AG08395 (cell line): ENCODE measurements at regions not wholly inside any gene's neighbourhood (a gene's known extent, or its start where the extent isn't known, plus 50 kb on each side); places are given as distances from the start of the nearest gene placed in this dataset.
"Not testable (repeated sequence)": the region's sequence is repeated elsewhere in the genome, so short reads cannot be mapped to it uniquely, and the experiment has no call there.

Experiments used
- DNase-seq: peaks from one replicate; pipeline ENCODE4 v3.0.0; 2012; ENCODE audit warnings: mixed read lengths, low spot score

DNA sequence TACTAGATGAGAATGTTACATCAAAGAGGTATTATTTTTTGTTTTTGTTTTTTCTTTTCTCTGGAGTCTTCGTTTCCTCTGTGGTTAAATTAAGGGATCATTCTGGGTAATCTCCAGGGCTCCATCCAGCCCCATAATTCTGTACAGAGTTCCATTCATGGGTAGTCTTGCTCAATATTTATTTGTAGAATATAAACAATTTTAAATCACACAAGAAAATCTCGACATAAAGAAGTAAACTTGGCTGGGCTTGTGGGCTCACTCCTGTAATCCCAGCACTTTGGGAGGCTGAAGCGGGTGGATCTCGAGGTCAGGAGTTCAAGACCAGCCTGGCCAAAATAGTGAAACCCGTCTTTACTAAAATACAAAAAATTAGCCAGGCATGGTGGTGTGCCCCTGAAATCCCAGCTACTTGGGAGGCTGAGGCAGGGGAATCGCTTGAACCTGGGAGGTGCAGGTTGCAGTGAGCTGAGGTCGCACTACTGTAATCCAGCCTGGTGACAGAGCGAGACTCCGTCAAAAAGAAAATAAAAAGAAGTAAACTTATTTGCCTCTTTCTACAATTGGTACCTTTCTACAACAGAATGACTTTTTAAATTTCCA, 166.8 kb upstream of the TGFBR2 start:
- DNase-seq = no peak

DNA sequence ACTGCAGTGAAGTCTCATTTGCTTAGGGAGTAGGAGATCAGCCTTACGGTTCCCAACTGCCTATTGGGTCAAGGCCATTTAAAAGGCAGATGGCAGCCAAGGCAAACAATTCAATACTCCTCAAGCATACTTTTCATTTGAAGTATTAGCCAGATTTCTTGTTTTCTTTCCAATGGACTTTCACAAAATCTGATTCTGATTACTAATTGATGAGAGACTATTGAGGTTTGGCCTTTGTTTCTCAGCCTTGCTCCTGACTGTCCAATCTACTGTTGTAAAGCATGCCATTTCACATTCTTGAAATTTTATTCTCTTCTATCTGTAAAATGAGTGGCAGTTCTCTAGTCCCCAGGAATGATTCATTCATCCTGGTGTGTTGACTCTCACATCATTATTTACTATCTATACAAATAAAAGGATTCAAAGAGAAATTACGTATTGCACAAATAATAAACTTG, 166.2 kb upstream of the TGFBR2 start:
- DNase-seq = peak; percentile 15

DNA sequence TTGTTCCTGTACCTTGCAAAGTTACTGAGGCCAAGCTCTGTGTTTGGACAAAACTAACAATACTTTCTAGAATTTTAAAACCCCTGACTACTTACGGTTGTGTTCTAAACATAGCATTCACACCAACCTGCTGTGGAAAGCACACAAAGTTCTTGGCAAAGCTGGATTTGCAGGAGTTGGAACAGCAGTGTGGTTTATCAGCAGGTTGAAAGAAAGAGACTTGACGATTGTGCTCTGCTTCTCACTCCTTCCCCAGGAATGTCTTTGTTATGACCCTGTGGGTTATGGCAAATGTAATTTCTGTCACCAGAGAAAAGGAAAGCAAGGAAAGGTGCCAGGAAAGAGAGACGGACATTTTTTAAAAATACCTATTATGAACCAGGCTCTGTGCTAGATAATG, 165.5 kb upstream of the TGFBR2 start:
- DNase-seq = no peak

DNA sequence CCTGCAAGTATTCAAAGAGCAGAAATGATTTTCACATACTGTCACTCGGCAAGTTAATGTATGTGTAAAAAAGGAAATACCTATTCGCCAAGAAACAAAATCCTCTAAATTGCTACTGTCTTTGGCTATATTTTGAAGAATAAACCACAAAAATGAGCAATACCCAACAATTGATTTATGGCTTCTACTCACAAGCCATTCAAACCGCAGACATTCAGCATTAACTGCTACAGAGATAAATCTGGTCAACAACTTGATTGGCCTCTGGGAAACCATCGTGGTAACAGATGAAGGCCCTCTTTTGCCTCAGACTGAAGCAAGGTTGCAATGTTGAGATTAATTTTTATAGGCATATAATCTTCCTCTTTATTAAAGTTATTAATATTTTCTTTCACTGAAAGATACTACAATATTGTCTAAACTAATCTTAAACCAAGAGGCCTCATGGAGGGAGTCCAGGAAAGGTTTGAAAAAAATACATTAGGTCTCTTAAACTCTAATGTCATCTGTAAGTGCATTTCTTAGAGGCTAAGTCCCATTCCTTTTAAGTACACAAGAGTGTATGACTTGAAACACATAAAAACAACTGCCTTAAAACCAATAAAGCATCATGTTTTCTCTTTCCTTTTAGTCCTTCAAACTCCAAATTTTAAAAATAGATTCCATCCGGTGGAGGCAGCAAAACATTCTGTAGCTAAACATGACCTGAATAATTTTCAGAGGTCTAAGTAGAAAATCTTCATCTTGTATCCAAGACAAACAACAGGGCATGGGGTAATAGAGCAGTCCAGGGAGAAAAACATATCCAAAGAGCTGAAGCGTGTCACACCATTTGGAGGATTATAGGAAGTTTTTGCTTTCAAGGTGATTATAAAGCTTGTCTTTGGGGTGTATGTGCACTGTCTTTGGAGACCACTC, 162.4 kb upstream of the TGFBR2 start:
- DNase-seq = no peak

DNA sequence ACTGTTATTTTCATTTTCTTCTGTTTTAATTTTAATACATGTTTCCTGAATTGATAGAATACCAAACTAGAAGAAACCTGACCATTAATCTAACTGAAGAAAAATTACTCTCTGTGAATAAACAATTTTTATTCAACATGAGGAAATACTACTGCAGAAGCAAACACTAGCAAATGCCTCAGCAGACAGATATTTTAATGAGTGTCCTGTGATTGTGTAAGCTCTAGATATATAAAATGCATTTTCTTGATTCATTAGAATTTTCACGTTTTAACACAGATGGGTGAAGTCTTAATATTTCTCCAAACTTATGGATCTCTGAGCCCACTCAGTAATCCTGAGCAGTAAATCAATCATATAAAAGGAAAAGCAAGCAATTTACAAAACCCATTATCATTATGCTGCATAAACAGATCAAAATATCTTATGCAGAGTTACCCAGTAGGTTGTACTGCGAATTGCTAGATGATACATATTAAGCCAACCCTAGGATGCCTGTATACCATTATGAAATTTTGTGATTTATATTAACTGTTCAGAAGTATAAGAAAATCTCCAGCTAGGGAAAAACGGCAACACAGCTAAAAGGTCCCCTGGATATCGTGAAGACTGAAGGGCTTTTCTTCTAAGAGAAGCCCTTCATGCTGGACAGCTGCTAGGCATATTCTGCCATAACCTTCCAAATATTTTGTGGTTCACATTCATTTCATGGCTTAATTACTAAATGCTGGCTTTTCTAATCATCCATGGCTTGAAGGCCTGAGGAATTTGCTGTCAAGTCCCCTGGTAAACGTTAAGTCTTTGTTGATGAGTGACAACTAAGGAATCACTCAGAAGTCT, 157.7 kb upstream of the TGFBR2 start:
- DNase-seq = peak; percentile 53

DNA sequence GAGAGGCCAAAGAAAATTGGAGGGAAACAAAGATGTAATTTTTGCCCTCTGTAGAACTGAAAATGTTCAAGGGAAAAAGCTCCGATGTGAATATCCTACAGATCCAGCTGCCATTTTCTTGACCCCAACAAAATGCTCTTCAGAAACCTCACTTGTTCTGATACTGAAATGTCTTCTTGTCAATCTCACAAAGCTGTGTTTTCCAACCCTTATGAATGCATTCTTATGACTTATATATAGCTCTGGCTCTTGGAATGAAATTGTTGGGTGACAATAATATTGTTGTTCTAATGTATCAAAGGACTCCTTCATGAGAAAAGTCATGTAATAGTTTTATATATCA, 157.1 kb upstream of the TGFBR2 start:
- no peak for DNase-seq

DNA sequence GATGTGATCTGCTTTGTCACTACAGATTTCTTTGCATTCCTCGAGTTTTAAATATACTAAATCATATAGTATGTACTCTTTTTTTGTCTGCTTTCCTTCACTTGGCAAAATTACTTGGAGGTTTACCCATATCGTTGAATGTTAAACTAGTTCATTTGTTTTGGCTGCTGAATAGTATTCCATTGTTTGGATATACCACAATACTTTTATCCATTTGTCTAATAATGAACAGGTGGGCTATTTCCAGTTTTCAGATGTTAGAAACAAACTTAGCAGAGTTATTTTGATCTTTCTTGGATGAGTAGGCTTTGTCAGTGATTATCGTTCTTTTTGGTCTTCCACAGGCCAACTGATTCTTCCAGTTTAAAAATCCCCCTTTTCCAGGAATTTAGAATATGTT, 154.0 kb upstream of the TGFBR2 start:
- no peak for DNase-seq

DNA sequence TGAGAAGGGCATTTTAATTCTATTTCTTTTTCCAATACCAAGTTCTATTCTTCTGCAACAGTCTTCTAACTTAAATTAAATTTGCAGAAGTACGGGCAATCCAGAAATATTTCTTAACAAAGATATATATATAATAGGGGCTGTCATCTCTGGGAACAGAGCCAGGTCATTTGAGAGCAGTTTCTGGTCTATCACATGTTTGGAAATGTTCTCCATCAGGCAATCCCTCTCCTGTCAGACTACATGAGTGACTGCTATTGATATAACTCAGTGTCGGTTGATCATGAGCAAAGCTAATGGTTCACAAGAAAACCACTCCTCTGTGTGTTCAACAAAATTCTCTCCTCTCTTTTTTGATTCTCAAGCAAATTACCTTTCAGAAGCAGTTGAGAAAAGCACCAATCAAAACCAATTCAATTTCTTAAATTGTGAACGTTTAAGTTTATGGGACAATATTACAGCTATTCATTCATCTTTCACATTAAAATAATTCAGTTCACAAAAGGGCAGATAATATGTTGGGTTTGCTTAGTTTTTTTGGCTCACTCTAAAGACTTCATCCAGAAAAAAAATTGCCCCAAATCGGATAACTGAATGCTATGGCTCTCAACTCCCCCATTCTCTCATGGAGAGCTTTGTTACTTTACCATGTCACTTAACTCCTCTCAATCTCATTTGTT, 152.9 kb upstream of the TGFBR2 start:
- DNase-seq = no peak

DNA sequence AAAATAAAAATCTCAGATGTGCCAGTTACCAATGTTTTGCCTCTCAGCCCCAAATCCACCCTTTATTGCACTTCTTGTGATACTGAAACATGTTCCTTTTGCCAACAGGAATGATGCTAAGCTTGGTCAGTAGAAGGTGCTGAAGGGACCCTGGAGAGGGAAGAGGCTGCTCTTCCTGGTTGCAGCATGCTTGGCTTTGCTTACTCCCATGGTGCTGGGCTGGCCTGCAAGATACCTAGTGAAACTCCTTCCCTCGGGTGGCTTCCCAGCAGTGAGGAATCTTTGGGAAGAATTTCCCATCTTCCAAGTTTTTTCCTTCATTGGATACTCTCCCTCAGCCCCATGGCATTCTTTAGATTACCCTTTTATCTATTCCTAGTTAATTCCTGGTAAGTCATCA, 151.8 kb upstream of the TGFBR2 start:
- DNase-seq = no peak

DNA sequence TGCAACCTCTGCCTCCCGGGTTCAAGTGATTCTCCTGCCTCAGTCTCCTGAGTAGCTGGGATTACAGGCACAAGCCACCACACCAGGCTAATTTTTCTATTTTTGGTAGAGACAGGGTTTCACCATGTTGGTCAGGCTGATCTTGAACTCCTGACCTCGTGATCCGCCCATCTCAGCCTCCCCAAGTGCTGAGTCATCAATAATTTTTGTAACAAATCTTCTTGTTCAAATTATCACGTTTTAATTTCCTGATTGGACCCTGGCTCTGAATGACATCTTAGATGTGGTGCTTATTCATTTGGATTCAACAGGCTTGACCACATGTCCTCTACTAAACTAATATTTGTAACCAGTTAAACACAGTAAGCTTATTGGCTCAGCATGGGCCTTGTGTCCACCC, 151.3 kb upstream of the TGFBR2 start:
- DNase-seq = not testable (repeated sequence)

DNA sequence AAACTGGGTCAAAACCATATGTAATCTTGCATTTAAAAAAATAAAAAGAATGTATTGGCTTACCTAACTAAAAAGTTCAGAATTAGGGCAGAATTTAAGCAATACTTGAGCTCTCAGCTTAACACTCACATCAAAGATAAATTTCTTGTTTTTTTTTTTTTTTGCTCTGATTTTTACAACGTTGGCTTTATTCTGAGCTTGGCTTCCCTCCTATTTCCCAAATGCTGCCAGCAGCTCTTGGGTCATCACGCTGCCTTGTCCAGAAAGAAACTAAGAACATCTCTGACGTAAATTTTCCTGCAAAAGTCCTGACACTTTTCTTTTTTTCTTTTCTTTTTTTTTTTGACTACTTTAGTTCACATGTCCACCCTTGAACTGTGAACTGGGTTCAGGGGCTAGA, 150.6 kb upstream of the TGFBR2 start:
- no peak for DNase-seq

DNA sequence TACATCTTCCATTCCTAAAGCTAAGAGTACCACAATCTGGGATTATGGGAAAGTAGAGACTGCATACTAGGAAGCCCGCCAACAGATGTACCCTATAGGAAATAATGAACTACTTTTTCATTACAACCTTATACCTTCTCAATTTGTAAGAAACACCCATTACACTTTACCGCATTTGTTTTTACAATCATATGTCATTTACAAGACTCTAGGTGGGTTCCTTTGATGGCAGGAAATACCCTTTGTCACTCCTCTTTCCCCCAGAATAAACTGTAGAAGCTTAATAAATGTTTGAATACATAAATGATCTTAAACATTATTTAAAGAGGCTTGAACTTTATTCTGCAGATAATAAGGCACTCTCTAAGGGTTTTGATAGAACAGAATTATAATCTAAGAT, 150.1 kb upstream of the TGFBR2 start:
- DNase-seq = no peak

DNA sequence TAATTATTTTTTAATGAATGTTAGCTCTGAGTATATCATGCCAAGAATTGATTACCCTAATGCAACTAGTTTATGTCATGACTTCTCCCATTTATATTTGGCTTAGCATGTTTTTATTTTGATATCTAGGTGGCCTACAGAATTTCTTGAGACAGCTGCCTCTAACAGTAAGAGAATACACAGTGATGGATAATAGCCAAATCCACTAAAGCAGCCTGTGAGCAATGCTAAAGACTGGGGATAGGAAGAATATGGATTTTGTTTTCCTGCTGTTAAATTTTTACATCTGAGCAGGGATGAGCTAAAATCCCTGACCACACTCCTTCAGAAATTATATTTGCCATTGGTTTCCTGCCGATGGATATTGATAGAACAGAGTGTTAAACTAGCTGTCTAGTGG, 149.3 kb upstream of the TGFBR2 start:
- no peak for DNase-seq

DNA sequence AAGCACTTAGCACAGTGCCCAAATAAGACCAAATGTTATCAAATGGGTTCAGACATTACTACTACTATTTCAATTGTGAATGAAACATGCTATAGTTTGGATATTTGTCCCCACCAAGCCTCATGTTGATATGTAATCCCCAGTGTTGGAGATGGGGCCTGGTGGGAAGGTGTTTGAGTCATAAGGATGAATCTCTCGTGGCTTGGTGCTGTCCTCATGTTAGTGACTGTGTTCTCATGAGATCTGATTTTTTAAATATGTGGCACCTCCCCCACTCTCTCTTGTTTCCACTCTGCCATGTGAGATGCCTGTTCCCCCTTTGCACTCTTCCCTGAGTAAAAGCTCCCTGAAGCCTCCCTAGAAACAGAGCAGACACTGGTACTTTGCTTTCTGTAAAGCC, 148.7 kb upstream of the TGFBR2 start:
- no peak for DNase-seq

DNA sequence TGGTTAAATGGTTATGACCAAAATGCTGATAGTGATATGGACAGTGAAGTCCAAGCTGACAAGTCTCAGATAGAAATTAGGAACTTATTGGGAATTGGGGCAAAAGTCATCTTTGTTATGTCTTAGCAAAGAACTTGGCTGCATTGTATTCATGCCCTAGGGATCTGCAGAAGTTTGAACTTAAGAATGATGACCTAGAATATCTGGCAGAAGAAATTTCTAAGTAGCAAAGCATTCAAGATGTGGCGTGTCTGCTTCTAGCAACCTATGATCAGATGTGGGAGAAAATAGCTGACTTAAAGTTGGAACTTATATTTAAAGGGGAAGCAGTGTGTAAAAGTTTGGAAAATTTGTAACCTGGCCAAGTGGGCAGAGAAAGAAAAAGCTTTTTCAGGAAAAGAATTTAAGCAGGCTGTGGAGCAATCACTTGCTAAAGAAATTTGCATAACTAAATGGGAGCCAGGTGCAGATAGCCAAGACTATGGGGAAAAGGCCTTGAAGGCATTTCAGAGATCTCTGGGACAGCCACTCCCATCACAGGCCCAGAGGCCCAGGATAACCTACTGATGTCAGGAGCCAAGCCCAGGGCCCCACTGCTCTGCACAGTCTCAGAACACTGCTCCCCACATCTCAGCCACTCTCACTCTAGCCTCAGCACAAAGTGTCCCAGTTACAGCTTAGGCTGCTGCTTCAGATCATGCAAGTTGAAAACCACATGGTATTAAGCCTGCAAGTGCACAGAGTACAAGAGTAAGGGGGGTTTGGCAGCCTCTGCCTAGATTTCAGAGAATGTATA, 147.8 kb upstream of the TGFBR2 start:
- DNase-seq = no peak

DNA sequence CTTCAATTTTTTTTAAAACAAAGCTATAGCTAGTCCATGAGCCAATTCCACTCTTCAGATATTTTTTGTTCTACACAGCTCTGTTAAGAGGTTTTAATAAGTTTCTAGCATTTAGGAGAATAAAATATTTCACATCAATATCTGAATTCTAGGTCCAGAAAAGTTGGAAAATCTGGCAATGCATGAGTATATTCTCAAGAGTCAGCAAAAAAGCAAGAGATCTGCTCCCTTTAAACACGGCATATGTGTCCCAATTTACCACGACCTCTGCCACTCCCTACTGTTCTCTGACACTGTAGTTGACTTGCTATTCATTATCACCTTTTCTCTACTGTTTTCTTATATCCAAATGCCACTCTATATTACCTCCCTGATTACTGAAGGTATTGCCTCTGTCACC, 145.1 kb upstream of the TGFBR2 start:
- DNase-seq = no peak

DNA sequence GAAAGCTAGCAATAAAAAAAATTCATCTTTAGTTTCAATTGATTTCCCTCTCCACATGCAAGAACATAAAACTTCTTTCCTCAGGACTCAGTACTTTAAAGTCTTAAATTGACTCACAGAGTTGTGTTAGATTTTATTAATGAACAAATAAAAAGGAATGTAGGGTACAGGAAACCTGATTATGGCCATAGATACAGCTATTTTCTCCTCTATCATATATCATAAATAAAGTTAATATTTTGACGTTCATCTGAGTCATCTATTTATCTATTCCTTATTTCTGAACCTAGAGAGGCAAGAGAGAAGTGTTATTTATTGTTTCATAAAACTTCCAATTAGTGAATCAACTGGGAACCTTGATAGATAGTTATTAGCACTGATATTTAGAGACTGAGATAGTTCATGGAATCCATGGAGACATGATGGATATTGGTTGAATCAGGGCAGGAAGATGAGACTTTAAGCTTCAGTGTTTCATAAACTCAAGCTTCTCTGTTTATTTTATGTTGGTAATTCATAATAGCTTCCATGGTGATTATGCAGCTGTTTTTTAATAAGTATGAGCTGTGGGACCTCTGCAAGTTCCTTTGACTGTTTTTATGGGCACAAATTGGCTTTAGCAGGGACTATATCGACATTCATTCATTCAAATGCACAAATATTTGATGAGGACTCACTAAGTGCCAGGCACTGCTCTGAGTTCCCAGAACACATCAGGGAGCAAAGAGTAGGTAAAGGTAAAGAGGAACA, 143.5 kb upstream of the TGFBR2 start:
- DNase-seq = no peak

DNA sequence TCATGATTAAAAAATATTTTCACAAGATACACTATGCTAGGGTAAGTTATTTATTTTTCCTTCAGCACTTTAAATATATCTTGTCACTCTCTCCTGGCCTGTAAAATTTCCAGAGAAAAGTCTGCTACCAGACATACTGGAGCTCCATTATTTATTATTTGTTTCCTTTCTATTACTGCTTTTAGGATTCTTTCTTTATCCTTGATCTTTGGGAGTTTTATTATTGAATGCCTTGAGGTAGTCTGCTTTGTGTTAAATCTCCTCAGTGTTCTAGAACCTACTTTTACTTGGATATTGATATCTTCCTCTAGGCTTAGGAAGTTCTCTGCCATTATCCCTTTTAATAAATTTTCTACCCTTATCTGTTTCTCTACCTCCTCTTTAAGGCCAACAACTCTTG, 142.0 kb upstream of the TGFBR2 start:
- no peak for DNase-seq

DNA sequence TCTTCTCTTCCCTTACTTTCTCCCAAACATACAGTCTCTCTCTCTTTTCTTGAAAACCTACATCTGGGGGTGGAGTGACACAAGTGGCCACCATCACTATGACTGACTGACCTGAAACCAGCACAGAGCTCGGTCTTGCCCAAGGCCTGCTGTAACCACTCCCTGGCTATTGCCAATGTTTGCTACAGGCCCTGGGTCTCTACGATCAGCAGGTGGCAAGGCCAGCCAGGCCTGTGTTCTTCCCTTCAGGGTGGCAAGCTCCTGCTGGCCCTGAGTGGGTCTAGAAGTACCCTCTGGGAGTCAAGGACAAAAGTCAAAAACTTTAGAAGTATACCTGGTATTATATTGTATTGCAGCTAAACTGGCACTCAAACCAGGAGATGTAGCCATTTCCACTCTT, 140.9 kb upstream of the TGFBR2 start:
- DNase-seq = no peak

DNA sequence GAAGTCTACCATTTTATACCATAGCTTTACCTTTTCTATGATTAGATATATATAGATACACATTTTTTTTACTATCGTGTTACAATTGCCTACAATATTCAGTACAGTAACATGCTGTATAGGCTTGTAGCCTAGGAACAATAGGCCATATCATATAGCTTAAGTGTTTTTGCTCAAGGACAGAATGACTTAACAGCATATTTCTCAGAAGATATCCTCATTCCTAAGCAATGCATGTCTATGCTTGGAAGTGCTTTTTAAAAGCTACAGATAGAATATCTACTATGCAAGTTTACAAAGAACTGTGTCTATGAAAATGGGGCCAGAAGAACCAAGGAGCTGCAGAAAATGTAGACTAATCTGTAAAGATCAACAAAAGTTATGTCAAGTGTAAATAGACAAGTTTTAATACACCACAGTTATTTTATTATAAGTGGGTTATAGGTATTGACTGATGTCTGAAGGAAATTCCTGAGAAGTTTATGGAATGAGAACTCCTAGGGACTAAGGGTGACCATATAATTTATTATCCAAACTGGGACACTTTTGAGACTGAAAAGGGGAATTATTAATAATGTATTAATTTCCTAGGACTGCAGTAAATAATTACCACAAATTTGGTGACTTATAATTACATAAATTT, 138.7 kb upstream of the TGFBR2 start:
- no peak for DNase-seq
